Activated CD8-positive, alpha-beta memory T cell treated with anti-CD3 and anti-CD28 coated beads, Interleukin-2, amount 50 U/mL, for 1 hour (primary cell): ENCODE measurements at regions not wholly inside any gene's neighbourhood (a gene's known extent, or its start where the extent isn't known, plus 50 kb on each side); places are given as distances from the start of the nearest gene placed in this dataset.
"Not testable (repeated sequence)": the region's sequence is repeated elsewhere in the genome, so short reads cannot be mapped to it uniquely, and the experiment has no call there.

ENCODE experiments used
- DNase-seq: peaks from one replicate; pipeline ENCODE4 v3.0.0-alpha.2; 2020; ENCODE audit errors: extremely low read depth

DNA sequence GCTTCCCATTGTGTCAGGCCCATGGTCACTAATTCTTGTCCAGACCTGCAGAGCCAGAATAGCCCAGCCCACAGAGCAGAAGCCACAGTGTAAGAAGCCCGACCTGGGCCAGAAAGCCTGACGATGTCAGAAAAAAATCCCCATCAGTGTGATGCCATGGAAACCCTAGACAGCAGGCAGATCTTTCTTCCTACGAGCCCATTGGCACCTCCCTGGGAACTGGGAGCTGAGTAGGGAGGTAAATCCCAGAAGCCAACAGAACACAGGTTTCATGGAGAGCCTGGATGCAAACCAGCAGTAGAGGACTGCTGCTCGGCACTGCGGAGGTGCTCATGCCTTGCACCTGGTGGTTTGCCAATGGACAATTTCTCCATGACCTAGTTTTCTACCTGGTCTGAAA, 82.2 kb upstream of the SLC22A16 start:
- no peak for DNase-seq

DNA sequence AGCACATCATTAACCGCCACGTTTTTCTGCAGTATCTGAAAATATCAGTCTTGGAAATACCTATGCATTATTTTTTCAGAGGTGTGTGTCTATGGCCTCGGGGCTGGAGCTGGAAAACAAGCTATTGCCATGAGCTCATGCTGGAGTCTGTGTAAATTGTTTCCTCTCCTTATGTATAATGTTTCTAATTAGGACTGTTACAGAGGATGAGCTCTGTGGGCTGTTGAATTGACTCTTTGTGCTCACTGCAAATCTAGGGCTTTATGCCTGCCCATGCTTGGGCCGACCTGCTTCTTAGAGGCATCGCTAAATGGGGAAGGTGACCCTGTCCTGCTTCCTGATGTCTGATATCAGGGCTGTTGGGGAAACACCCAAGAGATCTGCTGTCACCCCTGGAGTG, 80.8 kb upstream of the SLC22A16 start:
- DNase-seq, result no peak

DNA sequence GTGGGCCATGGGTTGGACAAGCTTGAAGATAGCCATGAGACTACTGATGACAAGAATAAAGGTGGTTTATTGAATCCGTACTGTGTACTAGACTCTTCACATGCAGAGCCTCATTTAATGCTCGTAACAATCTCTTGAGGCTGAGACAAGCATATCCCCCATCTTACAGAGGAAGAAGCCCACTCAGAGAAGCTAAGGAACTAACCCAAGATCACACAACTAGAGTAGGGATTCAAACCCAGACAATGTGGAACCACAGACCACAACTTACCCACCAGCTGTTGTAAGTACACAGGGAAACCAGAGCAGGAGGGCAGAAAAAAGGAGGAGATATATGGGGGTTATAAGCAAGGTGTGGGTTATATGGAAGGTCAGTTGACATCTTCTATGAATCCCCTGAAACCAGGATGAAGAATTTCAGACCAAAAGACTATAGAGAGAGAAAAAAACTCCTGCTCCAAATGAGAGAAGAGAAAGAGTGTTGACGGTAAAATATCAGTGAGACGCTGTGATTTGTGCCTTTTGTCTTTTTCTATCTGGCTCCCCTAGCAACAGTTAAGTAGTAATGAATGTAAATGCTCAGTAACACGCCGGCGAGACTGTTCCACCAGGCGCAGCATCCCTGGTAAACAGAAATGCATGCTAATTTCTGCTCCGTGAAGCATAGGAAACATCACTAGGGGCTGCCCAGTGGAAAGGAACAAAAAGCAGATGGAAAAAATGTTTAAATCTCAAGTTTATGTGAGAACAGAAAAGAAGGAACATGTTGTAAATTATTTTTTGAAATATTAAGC, 80.1 kb upstream of the SLC22A16 start:
- DNase-seq, result no peak

DNA sequence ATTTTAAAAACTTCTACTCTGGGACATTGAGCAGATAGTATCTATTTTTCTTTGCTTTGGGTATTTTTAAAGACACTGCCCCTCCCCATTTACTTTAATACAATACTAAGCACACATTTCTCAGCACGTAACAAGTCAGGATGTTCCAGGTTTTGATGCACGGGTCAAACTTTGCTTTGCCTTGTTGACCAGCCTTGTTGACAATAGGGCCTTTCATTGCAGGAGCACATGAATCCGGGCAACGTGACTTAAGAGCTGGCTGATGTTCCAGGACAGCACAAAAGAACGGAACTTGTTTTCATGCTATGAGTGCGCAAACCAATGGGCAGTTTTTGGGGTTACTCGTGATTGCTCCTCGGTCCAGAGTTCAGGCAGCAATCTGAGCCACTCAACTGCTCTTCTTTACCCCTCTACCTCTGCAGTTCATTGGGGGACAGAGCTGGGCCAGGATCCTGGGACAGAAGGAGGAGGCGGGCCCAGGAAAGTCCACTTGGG, 78.6 kb upstream of the SLC22A16 start:
- DNase-seq, result no peak

DNA sequence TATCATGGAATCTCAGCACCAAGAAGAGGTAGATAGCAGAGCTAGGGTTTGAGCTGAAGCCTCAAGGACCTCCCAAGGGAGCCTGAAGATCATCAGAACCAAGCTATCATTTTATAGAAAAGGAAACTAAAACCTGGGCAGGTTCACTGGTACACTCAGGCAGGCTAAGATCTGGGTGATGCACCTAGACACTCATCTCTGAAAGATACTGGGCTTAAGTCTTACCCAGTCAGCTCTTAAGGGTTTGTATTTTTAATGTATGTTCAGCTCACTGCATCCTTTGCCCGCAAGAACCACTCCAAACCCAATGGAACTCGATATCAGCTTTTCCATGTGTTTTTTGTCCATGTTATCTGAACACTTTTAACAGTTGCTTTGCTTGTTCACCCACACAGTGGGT, 78.0 kb upstream of the SLC22A16 start:
- DNase-seq, result no peak

DNA sequence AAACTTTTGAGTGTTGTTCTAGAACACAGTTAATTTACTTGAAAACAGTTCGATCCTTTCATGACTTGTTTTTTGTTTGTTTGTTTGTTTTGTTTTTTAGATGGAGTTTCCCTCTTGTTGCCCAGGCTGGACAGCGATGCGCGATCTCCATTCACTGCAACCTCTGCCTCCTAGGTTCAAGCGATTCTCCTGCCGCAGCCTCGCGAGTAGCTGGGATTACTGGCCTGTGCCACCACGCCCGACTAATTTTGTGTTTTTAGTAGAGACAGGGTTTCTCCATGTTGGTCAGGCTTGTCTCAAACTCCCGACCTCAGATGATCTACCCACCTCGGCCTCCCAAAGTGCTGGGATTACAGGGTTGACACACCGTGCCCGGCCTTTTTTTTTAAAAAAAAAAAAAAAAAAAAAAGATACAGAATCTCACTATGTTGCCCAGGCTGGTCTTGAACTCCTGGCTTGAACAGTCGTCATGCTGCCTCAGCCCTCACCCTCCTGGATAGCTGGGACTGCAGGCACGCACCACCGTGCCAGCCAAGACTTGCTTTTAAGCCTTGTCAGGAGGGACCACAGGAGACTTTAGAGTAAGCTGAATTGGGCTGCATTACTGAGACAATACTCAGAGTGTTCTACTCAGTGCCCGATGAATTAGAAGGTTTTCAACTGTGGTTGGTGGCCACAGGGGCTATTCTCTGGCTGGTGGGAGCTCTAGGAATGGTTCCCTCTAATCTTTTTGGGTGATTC, 76.7 kb upstream of the SLC22A16 start:
- DNase-seq, result no peak

DNA sequence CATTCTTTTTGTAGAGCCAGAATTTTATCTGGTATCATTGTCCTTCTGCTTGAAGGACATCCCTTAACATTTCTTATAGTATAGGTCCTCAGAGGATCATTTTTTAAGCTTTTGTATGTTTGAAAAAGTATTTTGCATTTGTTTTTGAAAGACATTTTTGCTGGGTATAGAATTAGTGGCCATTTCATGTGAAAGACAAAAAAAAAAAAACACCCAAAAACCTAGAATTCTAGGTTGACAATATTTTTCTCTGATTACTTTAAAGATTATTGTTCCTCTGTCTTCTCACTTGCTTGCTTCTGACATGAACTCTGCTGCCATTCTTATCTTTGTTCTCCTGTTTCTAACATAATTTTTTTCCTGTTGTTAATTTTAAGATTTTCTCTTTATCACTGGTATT, 75.7 kb upstream of the SLC22A16 start:
- no peak for DNase-seq

DNA sequence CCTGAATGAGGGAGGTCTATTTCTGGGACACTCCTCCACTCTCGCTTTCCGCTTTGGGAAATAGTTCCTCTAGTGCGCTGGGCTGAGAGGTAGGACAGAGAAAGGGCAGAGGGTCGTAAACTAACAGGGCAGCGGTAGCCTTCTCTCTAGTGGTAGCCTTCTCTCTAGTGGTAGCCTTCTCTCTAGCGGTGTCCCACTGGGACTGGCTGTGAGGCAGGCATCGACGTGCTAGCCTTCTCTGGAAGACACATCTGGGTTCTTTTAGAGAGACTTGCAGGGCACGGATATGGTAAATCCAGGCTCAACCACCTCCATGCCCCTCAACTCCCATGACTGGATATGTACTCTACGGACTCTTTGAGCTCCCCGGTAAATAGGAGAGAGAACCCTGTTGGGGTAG, 74.7 kb upstream of the SLC22A16 start:
- DNase-seq, result no peak

DNA sequence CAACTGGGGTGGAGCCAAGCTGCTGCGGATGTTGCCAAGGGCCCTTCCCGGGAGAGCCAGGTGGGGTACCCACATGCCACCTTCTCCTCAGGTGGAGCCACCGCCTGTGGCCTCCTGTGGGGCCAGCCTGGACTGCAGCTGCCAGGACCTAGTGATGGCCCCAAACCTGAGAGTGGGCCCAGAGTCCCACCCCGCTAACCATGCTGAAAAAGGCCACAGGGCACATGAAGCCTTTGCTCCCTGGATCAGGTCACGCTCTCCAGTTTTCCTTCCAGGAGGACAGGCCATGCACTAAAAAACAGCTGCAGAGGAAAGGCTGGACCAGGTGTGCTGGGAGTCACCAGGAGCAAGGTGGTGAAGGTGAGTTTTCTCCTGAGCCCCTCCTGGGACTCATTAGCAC, 73.9 kb upstream of the SLC22A16 start:
- DNase-seq, result no peak

DNA sequence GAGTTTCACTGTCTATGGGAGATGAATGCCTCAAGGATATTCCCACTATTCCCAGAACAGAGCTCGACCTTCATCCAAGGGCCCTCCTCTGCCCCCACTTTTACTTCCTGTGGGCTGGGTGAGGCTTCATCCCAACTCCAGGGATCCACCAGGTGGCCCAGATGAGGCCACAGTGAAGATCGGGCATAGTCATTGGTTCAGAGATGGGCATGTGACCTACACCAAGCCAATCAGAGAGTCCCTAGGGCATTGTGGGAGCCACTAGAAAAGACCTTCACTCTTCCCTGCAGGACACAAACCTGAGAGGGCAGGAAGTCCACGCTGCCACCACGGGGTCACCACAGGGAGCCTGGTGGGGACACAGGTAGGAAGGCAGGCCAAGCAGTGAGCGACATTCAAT, 72.9 kb upstream of the SLC22A16 start:
- no peak for DNase-seq

DNA sequence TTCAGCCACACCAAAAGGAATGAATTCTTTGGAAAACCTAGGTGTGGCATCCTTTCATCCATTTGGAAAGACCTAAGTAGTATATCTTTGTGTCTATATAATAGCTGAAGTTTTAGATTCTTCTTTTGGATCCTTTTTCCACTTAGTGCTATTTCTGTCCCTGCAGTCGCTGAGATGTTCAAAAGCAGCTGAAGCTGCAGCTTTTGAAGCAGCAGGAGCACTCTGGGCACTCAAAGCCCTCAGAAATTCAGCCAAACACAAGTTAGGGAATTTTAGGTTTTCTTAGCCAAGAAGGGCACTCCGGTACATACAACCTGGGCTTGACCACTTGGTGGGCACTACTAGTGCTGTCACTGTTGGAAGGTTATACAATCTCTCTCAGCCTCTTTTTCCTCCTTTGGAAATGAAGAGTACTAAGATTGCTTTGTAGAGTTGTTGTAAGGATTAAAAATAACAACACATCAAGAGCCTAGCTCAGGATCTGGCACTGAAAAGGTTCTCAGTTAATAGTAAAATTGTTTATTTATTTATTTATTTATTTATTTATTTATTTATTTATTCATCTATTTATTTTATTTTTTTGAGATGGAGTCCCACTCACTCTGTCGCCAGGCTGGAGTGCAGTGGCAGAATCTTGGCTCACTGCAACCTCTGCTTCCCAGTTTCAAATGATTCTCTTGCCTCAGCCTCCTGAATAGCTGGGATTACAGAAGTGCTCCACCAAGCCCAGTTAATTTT, 71.9 kb upstream of the SLC22A16 start:
- DNase-seq, result no peak

DNA sequence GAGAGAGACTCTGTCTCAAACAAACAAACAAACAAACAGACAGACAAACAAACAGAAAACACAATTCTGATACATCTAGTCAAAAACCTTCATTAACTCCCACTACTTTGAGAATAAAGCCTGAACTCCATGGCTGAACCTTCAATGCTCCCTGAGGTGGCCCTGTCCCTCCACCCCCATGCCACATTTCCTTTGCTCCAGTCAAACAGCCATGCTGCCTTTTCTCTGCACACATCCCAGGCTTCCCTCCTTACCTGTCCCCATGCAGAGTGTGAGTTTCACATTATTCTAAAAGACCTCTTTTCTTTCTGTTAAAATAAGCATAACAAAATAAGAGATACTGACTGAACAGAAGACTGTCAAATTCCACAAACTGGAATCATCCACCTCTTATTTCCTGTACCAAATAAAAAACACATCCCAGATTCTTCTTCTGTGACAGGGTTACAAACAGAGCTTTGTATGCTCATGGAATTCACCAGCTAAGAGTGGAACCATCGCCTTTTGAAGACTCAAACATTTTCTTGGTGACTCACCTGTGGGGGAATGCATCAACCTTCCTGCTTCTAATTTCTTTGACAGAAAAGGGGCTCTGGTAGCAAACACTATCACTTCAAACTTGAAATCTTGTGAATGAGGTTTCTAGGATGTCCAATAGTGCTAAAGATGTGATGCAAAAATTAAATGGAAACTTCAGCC, 71.0 kb upstream of the SLC22A16 start:
- DNase-seq, result no peak

DNA sequence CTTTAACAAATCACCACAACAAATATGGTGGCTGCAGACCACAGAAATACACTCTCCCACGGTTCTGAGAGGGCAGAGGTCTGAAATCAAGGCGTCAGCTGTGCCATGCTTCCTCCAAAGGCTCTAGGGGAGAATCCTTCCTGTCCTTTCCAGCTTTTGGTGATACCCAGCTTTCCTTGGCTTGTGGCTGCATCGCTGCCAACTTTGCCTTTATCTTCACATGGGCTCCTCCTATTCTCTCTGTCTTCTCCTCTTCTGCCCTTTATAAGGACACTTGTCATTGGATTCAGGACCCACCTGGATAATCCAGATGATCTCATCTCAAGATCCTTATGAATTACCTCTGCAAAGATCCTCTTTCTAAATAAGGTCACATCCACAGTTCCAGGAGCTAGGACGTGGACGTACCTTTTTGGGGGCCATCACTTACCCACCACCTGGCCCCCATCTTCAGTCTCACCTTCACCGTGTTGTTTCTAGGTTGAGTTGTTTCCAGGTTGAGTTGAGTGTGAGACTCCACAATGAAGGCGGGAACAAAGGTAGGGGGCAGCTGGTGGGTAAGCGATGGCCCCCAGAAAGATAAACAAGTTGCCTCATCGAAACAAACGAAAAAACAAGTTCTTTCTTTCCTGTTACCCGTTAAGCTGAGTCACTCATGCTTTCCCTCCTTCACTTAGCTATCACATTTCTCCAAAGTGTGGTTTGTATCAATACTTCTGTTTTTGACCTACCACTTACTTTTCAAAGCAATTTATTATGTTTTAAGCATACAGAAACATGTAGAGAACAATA, 68.9 kb upstream of the SLC22A16 start:
- no peak for DNase-seq

DNA sequence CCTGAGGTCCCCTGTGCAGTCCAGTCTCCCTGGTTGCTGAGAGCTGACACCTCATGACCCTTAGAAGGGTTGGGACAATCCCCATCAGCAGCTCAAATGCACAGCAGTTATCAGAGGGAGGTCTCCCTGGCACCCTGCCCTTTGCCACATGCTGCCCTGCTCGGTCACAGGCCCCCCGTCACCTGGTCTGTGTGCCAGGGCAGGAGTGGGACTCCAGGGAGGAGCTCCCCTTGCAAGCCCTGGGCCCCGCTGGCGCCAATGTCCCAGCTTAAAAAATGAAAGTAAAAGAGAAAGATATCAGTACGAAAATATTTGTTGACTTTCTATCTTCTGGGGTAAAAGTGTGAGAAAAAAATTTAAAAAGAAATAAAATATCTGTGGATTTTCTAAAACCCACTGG, 68.1 kb upstream of the SLC22A16 start:
- DNase-seq, result no peak

DNA sequence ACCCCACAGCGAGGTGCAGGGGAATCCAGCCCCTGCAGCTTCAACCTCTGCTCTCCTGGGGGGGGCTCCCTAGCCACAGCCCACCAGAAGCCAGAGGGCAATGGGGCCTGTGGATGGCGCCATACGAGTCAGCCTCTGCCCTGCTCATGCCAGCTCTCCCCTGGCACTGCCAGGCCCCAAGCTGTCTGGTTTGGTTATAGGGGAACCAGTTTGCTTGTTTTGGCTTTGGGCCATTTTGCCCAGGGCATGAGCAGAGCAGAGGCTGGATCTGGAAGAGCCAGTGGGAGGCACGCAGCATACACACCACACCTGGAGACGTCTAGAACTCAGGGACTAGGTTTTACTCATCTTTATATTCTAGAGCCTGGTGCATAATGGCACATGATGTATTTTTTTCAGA, 66.7 kb upstream of the SLC22A16 start:
- DNase-seq, result no peak

DNA sequence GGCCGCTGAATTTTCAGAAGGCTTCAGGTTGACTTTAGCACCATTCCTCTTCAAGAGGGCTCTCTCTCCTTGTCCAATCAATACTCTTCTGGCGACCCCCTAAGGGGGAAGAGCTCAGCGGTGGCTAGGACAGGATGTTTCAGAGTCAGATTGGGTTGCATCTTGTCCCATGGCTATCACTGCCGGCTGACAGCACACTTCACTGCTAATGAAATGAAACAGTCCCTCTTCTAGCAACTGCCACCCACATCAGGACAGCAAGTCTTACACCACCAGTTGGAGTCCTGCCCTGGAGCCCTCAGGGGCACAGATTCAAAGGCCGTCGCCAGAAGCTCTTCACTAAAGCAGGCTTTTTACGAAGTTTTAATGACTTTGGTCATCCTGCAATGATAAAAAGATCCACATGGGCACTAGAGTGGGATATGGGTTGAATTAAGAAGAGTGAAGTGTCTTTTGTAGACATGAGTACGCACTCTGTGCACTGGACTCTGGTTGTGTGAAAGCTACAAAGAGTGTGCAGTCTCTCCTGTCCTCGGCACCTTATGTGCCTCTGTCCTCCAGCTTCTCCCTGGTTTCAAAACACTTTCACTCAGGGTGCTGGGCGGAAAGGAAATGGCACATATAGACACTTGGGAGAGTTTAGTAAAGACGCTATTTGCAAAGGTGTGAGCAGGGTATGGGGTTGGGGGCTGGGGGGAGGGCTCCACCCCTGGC, 66.1 kb upstream of the SLC22A16 start:
- DNase-seq, result no peak

DNA sequence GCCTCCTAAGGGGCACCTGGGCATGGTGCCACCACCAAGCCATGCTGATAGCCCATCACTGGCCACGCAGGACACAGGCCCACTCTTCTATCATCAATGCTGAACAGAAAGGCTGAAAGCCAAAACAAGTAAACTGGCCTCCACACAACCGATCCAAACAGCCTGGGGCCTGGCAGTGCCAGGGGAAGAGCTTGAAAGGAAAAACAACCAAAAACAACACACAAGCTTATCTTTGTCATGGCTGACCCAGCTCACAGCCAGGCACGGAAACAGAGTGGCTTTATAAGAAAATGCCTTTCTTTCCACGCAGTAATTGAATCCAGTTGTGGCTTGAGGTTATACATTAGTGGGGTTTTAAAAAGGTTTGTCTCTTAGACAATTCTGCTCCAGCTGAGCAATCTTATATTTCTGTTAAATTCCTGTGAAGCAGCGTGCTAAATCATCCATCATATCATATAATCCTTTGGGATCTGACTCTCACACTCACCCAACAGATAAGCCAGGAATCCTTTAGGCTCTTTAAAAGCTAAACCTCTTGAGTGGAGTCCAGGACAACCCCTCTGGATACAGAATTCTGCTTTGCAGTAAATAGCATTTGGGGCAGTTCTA, 65.4 kb upstream of the SLC22A16 start:
- DNase-seq, result no peak

DNA sequence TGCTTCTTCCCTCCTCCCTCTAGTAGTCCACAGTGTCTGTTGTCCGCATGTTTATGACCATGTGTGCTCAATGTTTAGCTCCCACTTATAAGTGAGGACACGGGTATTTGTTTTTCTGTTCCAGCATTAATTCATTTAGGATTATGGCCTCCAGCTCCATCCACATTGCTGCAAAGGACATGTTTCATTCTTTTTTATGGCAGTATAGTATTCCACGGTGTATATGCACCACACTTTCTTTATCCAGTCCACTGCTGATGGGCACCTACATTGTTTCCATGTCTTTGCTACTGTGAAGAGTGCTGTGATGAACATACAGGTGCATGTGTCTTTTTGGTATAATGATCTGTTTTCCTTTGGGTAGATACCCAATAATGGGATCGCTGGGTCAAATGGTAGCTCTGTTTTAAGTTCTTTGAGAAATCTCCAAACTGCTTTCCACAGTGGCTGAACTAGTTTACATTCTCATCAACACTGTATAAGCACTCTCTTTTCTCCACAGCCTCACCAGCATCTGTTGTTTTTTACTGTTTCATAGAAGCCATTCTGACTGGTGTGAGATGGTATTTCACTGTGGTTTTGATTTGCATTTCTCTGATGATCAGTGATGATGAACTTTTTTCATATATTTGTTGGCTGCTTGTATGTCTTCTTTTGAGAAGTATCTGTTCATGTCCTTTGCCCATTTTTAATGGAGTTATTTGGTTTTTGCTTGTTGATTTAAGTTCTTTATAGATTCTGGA, 63.0 kb upstream of the SLC22A16 start:
- DNase-seq, result not testable (repeated sequence)

DNA sequence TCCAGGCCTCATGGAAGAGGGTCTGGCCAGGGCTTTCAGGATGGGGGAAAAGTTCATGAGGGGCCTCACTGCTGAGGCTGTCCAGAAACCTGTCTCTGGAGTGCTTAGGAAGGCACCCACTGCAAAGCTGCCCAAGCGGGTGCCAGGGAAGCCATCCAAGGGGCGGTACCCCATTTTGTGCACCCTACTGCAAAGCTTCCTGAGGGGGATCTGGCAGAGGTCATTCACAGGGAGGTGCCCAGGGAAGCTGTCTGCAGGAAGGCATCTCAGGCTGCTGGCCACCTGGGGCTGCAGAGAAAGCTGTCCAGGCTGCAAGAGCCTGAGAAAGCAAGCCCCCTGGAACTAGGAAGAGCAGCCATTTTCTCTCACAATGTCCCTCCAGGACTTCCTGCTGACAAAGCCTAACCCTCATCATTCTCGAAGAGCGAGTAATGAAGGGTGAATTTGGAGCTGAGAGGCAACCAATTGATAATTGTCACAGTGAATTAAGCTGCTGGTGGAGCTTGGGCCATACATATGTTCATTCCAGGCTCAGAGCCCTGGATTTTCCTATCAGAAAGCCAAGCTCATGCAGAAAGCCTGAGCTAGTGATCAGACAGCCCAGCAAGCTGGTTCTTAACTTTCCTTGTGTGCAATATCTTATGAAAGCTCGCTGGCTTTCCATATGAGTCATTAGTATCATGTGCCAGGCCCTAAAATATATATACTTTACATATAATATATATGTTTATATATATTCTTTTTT, 62.2 kb upstream of the SLC22A16 start:
- no peak for DNase-seq
